Dermis microvascular lymphatic vessel endothelial cell (primary cell): ENCODE measurements at regions not wholly inside any gene's neighbourhood (a gene's known extent, or its start where the extent isn't known, plus 50 kb on each side); places are given as distances from the start of the nearest gene placed in this dataset.
"Not testable (repeated sequence)": the region's sequence is repeated elsewhere in the genome, so short reads cannot be mapped to it uniquely, and the experiment has no call there.

Experiments used
- DNase-seq, 2 donors: peaks; one replicate each; pipeline versions ENCODE4 v3.0.0 to v3.0.0-alpha.2; 2010; ENCODE audit warnings: low read depth in 2 of 2

GRCh38 chr6:49110916-49111315, 352.1 kb downstream of the MMUT start:
- no peak for DNase-seq

GRCh38 chr6:49097664-49098063, 365.4 kb downstream of the MMUT start:
- not testable (repeated sequence) for DNase-seq

DNA sequence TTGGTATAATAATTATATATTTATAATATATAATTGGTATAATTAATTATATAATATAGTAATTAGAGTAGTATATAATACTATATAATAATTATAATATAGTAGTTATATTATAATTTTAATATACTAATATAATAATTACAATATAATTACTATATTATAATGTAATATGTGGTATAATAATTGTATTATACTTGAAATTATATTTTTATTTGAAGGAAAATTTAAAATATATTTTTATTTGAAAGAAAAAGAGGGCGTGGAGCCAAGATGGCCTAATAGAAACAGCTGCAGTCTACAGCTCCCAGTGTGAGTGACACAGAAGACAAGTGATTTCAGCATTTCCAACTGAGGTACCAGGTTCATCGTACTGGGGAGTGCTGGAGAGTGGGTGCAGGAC, 365.9 kb downstream of the MMUT start:
- DNase-seq, result no peak

- DNase-seq, result no peak
These were observed 374.4 kb downstream of the MMUT start for GRCh38 chr6:49088631-49089030.

- DNase-seq, result no peak
These were observed 375.7 kb downstream of the MMUT start for GRCh38 chr6:49087369-49087768.

DNA sequence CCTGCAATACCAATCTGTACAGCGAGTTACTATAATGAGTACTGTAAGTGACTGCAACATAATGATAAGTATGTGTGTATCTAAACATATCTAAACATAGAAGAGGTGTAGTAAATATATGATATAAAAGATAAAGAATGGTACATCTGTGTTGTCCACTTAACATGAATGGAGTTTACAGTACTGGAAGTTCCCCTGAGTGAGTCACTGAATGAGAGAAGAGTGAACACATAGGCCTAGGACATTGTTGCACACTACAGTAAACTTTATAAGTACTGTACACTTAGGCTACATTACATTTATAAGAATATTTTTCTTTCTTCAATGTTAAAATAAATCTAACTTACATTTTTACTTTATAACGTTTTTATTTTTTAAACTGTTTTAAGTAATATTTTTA, 380.4 kb downstream of the MMUT start:
- DNase-seq, result no peak

DNA sequence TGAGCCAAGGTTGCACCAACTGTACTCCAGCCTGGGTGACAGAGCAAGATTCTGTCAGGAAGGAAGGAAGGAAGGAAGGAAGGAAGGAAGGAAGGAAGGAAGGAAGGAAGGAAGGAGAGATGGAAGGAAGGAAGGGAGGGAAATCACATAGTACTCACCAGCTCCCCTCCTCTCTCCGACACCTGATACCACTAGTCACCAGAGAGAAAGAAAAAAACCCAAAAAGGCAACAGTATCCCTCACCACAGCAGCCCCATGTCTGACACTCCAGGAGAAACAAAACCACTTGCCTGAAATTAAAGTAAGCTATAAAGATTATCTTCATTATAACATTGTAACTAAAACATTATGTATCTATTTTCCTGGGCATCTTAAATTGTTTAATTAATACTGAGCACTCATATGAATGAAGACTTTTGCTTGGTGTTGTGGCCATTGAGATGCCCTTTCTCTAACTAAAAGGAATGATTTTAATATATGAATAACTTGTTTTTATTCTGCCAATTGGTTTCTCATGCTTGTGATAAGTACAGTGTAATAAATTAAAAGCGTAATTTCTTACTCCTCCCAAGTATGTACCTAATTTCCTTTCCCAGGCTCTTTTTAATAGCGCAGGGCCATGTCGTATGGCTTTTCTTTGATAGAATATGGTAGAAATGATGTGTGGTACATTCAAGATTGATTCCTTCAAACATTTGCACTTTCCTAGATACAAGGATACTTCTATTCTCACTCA, 390.0 kb downstream of the MMUT start:
- DNase-seq, result no peak

DNA sequence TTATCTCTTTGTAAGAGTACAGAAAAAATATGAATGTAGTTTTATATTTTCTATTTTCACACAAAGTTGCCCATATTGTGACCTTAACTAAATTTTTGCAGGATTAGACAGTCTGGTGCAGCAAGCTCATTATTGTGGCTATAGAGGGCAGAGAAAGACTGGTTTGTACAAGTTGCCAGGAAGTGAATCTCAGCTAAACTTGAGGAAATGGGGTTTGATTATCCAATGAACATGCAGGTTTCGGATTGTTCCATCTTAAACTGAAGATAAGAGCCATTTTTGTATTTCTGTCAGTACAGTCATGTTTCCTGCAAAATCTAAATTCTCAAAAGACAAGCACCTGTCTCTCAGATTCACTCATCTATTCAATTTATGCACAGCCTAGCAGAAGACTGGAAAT, 390.9 kb downstream of the MMUT start:
- DNase-seq, result no peak

- DNase-seq, result no peak
These were observed 392.6 kb downstream of the MMUT start for GRCh38 chr6:49070411-49070810.

GRCh38 chr6:49054311-49054710, 408.7 kb downstream of the MMUT start:
- DNase-seq, result no peak

- DNase-seq, result no peak
These were observed 410.2 kb downstream of the MMUT start for GRCh38 chr6:49052901-49053300.

DNA sequence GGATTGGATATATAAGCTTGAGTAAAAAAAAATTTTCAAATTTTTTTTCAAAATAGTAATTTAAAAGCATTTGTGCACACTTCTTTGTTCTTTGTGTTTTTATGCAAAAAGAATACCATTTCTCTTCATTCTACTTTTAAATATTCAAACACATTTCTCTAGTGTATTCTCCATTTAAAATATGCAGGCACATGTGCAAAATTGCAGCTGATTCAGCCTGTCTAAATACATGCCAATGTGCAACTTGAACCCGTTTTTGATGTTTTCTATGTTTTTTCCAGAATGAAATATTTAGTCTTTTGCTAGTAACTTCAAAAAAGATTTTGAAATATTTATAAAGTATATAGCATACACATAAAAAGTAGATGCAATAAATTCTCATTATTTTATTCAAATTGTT, 411.8 kb downstream of the MMUT start:
- DNase-seq, result no peak

DNA sequence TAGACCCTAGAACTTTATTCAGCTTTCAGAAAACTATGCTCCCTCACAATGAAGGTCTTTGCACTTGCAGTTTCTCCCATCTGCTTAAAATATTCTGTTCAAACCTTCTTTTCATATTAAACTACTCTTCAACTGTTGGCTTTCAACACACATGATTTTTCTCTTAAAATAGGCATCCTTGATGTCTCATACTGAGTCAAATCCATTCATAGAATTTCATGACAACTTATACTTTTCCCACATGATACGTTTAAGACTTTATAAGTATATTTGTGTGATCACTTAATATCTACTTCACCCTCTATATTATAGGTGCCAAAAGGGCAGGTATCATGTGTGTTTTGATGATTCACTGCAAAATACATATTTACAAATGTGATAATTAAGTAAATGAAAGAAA, 412.5 kb downstream of the MMUT start:
- no peak for DNase-seq

- no peak for DNase-seq
These were observed 424.7 kb downstream of the MMUT start for GRCh38 chr6:49038294-49038822.

GRCh38 chr6:49030251-49031020, 432.6 kb downstream of the MMUT start:
- no peak for DNase-seq

GRCh38 chr6:49027644-49028043, 435.4 kb downstream of the MMUT start:
- DNase-seq, result no peak

GRCh38 chr6:49025273-49026240, 437.5 kb downstream of the MMUT start:
- no peak for DNase-seq

GRCh38 chr6:49004801-49005200, 458.3 kb downstream of the MMUT start:
- no peak for DNase-seq

DNA sequence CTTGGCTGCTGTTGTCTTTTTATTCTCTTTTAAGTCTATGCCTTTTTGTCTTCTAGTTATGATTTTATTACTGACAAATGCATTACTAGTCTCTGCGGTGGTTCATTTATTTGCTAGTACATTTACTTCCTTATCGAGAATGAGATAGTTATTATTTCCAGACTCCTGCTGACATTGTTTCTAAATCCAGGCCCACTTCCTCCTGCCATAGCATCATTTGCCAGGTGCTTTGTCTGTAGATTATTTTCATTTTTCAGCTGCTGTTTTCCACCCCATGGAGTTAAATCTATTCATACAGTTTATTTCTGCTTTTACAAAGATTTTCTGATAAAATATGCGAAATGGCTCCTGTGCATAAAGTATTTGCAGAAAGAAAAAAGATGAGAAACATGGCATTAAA, 459.7 kb downstream of the MMUT start:
- no peak for DNase-seq

- DNase-seq, result no peak
These were observed 461.1 kb downstream of the MMUT start for GRCh38 chr6:49001856-49002541.

GRCh38 chr6:48998574-48998973, 464.5 kb downstream of the MMUT start:
- no peak for DNase-seq
